ENCODE measurements at regions not wholly inside any gene's neighbourhood (a gene's known extent, or its start where the extent isn't known, plus 50 kb on each side); places are given as distances from the start of the nearest gene placed in this dataset.

DNA sequence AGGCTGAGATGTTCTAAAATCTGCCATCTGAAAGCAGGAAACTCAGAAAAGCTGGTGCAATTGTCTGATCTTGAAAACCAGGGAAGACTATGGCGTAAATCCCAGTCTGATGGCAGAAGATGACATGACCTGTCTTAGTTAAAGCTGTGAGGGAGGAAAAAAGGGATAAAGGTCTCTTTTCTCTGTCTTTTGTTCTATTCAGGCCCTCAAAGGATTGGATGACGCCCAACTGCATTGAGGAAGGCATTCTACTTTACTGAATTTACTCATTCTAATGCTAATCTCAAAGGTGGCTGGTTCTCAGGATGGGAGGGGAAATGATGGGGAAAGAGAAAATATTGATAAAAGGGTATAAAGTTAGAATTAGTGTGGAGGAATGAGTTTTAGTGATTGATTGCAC, 312.8 kb upstream of the CTNND2 start:
- TF ChIP-seq OSR1 (CRISPR knock-in tag; IDR thresholded peaks at IDR 0.05) = no peak
- TF ChIP-seq GLIS3 (CRISPR knock-in tag; IDR thresholded peaks at IDR 0.05) = no peak
- no peak for TF ChIP-seq RARB (CRISPR knock-in tag; IDR thresholded peaks at IDR 0.05)
- TF ChIP-seq, protein P1, sequence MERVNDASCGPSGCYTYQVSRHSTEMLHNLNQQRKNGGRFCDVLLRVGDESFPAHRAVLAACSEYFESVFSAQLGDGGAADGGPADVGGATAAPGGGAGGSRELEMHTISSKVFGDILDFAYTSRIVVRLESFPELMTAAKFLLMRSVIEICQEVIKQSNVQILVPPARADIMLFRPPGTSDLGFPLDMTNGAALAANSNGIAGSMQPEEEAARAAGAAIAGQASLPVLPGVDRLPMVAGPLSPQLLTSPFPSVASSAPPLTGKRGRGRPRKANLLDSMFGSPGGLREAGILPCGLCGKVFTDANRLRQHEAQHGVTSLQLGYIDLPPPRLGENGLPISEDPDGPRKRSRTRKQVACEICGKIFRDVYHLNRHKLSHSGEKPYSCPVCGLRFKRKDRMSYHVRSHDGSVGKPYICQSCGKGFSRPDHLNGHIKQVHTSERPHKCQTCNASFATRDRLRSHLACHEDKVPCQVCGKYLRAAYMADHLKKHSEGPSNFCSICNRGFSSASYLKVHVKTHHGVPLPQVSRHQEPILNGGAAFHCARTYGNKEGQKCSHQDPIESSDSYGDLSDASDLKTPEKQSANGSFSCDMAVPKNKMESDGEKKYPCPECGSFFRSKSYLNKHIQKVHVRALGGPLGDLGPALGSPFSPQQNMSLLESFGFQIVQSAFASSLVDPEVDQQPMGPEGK (CRISPR knock-in tag; IDR thresholded peaks at IDR 0.05; ENCODE audit: borderline replicate concordance) = no peak
- TF ChIP-seq ESRRG (CRISPR knock-in tag; IDR thresholded peaks at IDR 0.05) = no peak
- no peak for TF ChIP-seq ZFP3 (CRISPR knock-in tag; IDR thresholded peaks at IDR 0.05)
- no peak for TF ChIP-seq ARNTL (CRISPR knock-in tag; IDR thresholded peaks at IDR 0.05; ENCODE audit: borderline replicate concordance, low read depth)
- TF ChIP-seq ZFP30 (CRISPR knock-in tag; IDR thresholded peaks at IDR 0.05) = no peak
- TF ChIP-seq PPARA (CRISPR knock-in tag; IDR thresholded peaks at IDR 0.05; ENCODE audit: borderline replicate concordance) = no peak
- TF ChIP-seq ISL1 (CRISPR knock-in tag; IDR thresholded peaks at IDR 0.05) = no peak
- TF ChIP-seq, protein P2, sequence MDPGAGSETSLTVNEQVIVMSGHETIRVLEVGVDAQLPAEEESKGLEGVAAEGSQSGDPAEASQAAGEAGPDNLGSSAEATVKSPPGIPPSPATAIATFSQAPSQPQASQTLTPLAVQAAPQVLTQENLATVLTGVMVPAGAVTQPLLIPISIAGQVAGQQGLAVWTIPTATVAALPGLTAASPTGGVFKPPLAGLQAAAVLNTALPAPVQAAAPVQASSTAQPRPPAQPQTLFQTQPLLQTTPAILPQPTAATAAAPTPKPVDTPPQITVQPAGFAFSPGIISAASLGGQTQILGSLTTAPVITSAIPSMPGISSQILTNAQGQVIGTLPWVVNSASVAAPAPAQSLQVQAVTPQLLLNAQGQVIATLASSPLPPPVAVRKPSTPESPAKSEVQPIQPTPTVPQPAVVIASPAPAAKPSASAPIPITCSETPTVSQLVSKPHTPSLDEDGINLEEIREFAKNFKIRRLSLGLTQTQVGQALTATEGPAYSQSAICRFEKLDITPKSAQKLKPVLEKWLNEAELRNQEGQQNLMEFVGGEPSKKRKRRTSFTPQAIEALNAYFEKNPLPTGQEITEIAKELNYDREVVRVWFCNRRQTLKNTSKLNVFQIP (CRISPR knock-in tag; IDR thresholded peaks at IDR 0.05; ENCODE audit: borderline replicate concordance, low read depth) = no peak
- TF ChIP-seq TOX (CRISPR knock-in tag; IDR thresholded peaks at IDR 0.05; ENCODE audit: borderline replicate concordance) = no peak
- no peak for TF ChIP-seq ZNF565 (CRISPR knock-in tag; conservative IDR thresholded peaks at IDR 0.05; ENCODE audit: low read depth)

All from SK-N-SH treated with all-trans-retinoic acid at 6 μM for 48 hours (cell line).